GM12891 (cell line): ENCODE measurements at regions not wholly inside any gene's neighbourhood (a gene's known extent, or its start where the extent isn't known, plus 50 kb on each side); places are given as distances from the start of the nearest gene placed in this dataset.

Experiments
- POLR2A ChIP-seq: IDR thresholded peaks from 2 replicates; pipeline ENCODE4 v1.6.1; 2011; ENCODE audit warnings: low read depth, low read length, control low read depth
- POLR2AphosphoS5 ChIP-seq: IDR thresholded peaks from 2 replicates; pipeline ENCODE4 v1.6.1; 2011; ENCODE audit warnings: low read depth, low read length, control low read depth
- SPI1 ChIP-seq: IDR thresholded peaks from 2 replicates; pipeline ENCODE4 v1.6.1; 2011; ENCODE audit warnings: low read depth, low read length, control low read depth
- TAF1 ChIP-seq: IDR thresholded peaks from 2 replicates; pipeline ENCODE4 v1.6.1; 2011; ENCODE audit warnings: low read depth, low read length, control low read depth

- TF ChIP-seq SPI1 (no peak), POLR2AphosphoS5 (no peak), TAF1 (no peak), POLR2A (no peak)
Observed at GRCh38 chr1:19547814-19548213, 62.5 kb upstream of the CAPZB start.
